ENCODE measurements at regions not wholly inside any gene's neighbourhood (a gene's known extent, or its start where the extent isn't known, plus 50 kb on each side); places are given as distances from the start of the nearest gene placed in this dataset.

GRCh38 chr9:23451802-23452418 is 374.1 kb downstream of the ELAVL2 start:
- no peak overlapping the region for H3K4me3 ChIP-seq (ENCODE audit: low read length)
- DNase-seq (ENCODE audit: low read depth, low spot score) = no peak

GRCh38 chr9:23464275-23464674 is 361.8 kb downstream of the ELAVL2 start:
- peak; percentile 5 for DNase-seq (ENCODE audit: low read depth, low spot score)
- no peak overlapping the region for H3K4me3 ChIP-seq (ENCODE audit: low read length)

GRCh38 chr9:23467276-23467675 is 358.8 kb downstream of the ELAVL2 start:
- no peak overlapping the region for H3K4me3 ChIP-seq (ENCODE audit: low read length)
- no peak for DNase-seq (ENCODE audit: low read depth, low spot score)

GRCh38 chr9:23477908-23478307 is 348.1 kb downstream of the ELAVL2 start:
- no peak overlapping the region for H3K4me3 ChIP-seq (ENCODE audit: low read length)
- DNase-seq (ENCODE audit: low read depth, low spot score) = no peak

- no peak for DNase-seq (ENCODE audit: low read depth, low spot score)
Measured at GRCh38 chr9:23483566-23483965, 342.5 kb downstream of the ELAVL2 start.

GRCh38 chr9:23492126-23493002 is 333.7 kb downstream of the ELAVL2 start:
- no peak overlapping the region for H3K4me3 ChIP-seq (ENCODE audit: low read length)
- DNase-seq (ENCODE audit: low read depth, low spot score) = peak; percentile 25

More at GRCh38 chr9:23483566-23483965, 342.5 kb downstream of the ELAVL2 start:
- no peak overlapping the region for H3K4me3 ChIP-seq (ENCODE audit: low read length)

GRCh38 chr9:23493219-23493618 is 332.8 kb downstream of the ELAVL2 start:
- no peak for DNase-seq (ENCODE audit: low read depth, low spot score)
- no peak overlapping the region for H3K4me3 ChIP-seq (ENCODE audit: low read length)

- H3K4me3 ChIP-seq (ENCODE audit: low read length) = no peak overlapping the region
- DNase-seq (ENCODE audit: low read depth, low spot score) = no peak
Measured at GRCh38 chr9:23496489-23497136, 329.4 kb downstream of the ELAVL2 start.

- DNase-seq (ENCODE audit: low read depth, low spot score) = no peak
- no peak overlapping the region for H3K4me3 ChIP-seq (ENCODE audit: low read length)
Measured at GRCh38 chr9:23497137-23497504, 328.9 kb downstream of the ELAVL2 start.

GRCh38 chr9:23502004-23502403 is 324.0 kb downstream of the ELAVL2 start:
- no peak for DNase-seq (ENCODE audit: low read depth, low spot score)
- no peak overlapping the region for H3K4me3 ChIP-seq (ENCODE audit: low read length)

GRCh38 chr9:23522952-23523351 is 303.1 kb downstream of the ELAVL2 start:
- H3K4me3 ChIP-seq (ENCODE audit: low read length) = no peak overlapping the region
- no peak for DNase-seq (ENCODE audit: low read depth, low spot score)

- no peak overlapping the region for H3K4me3 ChIP-seq (ENCODE audit: low read length)
- DNase-seq (ENCODE audit: low read depth, low spot score) = no peak
Measured at GRCh38 chr9:23524607-23525155, 301.4 kb downstream of the ELAVL2 start.

- no peak overlapping the region for H3K4me3 ChIP-seq (ENCODE audit: low read length)
- DNase-seq (ENCODE audit: low read depth, low spot score) = no peak
Measured at GRCh38 chr9:23526806-23527205, 299.2 kb downstream of the ELAVL2 start.

GRCh38 chr9:23532282-23532681 is 293.8 kb downstream of the ELAVL2 start:
- H3K4me3 ChIP-seq (ENCODE audit: low read length) = no peak overlapping the region
- DNase-seq (ENCODE audit: low read depth, low spot score) = no peak

GRCh38 chr9:23537192-23538066 is 288.6 kb downstream of the ELAVL2 start:
- H3K4me3 ChIP-seq (ENCODE audit: low read length) = no peak overlapping the region
- no peak for DNase-seq (ENCODE audit: low read depth, low spot score)

GRCh38 chr9:23538067-23538402 is 288.0 kb downstream of the ELAVL2 start:
- H3K4me3 ChIP-seq (ENCODE audit: low read length) = no peak overlapping the region
- DNase-seq (ENCODE audit: low read depth, low spot score) = no peak

- DNase-seq (ENCODE audit: low read depth, low spot score) = no peak
- no peak overlapping the region for H3K4me3 ChIP-seq (ENCODE audit: low read length)
Measured at GRCh38 chr9:23538461-23539003, 287.5 kb downstream of the ELAVL2 start.

- no peak overlapping the region for H3K4me3 ChIP-seq (ENCODE audit: low read length)
- DNase-seq (ENCODE audit: low read depth, low spot score) = no peak
Measured at GRCh38 chr9:23539311-23539710, 286.7 kb downstream of the ELAVL2 start.

- DNase-seq (ENCODE audit: low read depth, low spot score) = no peak
- no peak overlapping the region for H3K4me3 ChIP-seq (ENCODE audit: low read length)
Measured at GRCh38 chr9:23541976-23542375, 284.1 kb downstream of the ELAVL2 start.
